Prostate gland (tissue), 2 donors: ENCODE measurements at regions not wholly inside any gene's neighbourhood (a gene's known extent, or its start where the extent isn't known, plus 50 kb on each side); places are given as distances from the start of the nearest gene placed in this dataset.

Experiments
- POLR2A ChIP-seq: fragments of 450-650 bp; IDR thresholded peaks from one replicate; pipeline ENCODE4 v1.6.1; 2016; ENCODE audit warnings: antibody characterized with exemption, mild to moderate bottlenecking
- TF ChIP-seq, protein P1 (sequence below), 4 experiments: fragments of 200-600 bp in 2 of 4; fragments of 450-650 bp in 2 of 4; sonication (generic) in 2 of 4; IDR thresholded peaks; 1 replicate in 3 of 4; 2 replicates in 1 of 4; pipeline ENCODE4 v1.5.1; 2016 to 2019; ENCODE audit warnings: antibody characterized with exemption in 4 of 4, mild to moderate bottlenecking in 2 of 4, moderate library complexity in 2 of 4

DNA sequence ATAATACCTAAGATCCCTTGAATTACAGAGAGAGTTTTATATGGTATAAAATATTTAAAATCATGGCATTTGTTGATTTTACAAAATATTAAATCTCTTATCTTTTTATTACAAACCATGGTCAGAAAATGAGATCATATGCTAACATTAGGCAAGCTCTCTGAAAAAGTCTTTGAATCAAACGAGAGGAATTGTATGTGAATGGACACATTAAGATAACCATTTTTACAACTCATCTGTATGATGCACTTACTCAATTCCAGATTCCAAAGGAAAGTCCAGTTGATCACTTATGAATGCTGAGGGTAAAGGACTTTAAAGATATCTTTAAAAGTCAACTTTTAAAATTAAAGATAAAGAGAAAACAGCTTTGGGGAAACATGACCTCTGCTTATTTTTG, 83.5 kb upstream of the LUZP2 start:
- TF ChIP-seq, protein P1, sequence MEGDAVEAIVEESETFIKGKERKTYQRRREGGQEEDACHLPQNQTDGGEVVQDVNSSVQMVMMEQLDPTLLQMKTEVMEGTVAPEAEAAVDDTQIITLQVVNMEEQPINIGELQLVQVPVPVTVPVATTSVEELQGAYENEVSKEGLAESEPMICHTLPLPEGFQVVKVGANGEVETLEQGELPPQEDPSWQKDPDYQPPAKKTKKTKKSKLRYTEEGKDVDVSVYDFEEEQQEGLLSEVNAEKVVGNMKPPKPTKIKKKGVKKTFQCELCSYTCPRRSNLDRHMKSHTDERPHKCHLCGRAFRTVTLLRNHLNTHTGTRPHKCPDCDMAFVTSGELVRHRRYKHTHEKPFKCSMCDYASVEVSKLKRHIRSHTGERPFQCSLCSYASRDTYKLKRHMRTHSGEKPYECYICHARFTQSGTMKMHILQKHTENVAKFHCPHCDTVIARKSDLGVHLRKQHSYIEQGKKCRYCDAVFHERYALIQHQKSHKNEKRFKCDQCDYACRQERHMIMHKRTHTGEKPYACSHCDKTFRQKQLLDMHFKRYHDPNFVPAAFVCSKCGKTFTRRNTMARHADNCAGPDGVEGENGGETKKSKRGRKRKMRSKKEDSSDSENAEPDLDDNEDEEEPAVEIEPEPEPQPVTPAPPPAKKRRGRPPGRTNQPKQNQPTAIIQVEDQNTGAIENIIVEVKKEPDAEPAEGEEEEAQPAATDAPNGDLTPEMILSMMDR (IDR thresholded peaks at IDR 0.05), result no peak
- TF ChIP-seq POLR2A, result no peak
